IMR-90 (cell line): ENCODE measurements at regions not wholly inside any gene's neighbourhood (a gene's known extent, or its start where the extent isn't known, plus 50 kb on each side); places are given as distances from the start of the nearest gene placed in this dataset.

Experiments
- BHLHE40 ChIP-seq: fragments of 150-350 bp; IDR thresholded peaks from 2 replicates; pipeline ENCODE4 v1.6.1; 2016; ENCODE audit warnings: mild to moderate bottlenecking, low read depth, low read length
- CHD1 ChIP-seq: IDR thresholded peaks from 2 replicates; pipeline ENCODE4 v1.6.1; 2012; ENCODE audit warnings: low read depth, low read length, improper control_type of control experiment
- CTCF ChIP-seq: conservative IDR thresholded peaks from 2 replicates; pipeline ENCODE4 v1.5.1; 2012; ENCODE audit warnings: mild to moderate bottlenecking, low read depth, low read length, improper control_type of control experiment
- POLR2A ChIP-seq: IDR thresholded peaks from 2 replicates; pipeline ENCODE4 v1.6.1; 2012; ENCODE audit warnings: mild to moderate bottlenecking, low read depth, low read length
- RAD21 ChIP-seq: IDR thresholded peaks from 2 replicates; pipeline ENCODE4 v1.6.1; 2012; ENCODE audit warnings: low read length, improper control_type of control experiment
- RCOR1 ChIP-seq: IDR thresholded peaks from 2 replicates; pipeline ENCODE4 v1.6.1; 2012; ENCODE audit warnings: mild to moderate bottlenecking, low read length, improper control_type of control experiment; ENCODE audit not compliant: insufficient replicate concordance
- USF2 ChIP-seq: fragments of 150-350 bp; IDR thresholded peaks from 2 replicates; pipeline ENCODE4 v1.6.1; 2017; ENCODE audit warnings: mild to moderate bottlenecking, antibody characterized with exemption, low read length, low read depth

GRCh38 chr16:79768276-79768970, 167.9 kb upstream of the MAF start:
- no peak for TF ChIP-seq CTCF
- TF ChIP-seq POLR2A, result no peak
- TF ChIP-seq RAD21, result no peak
- no peak for TF ChIP-seq RCOR1
- no peak for TF ChIP-seq CHD1
- TF ChIP-seq USF2, result no peak
- TF ChIP-seq BHLHE40, result no peak
